NCI-H446 (cell line): ENCODE measurements at regions not wholly inside any gene's neighbourhood (a gene's known extent, or its start where the extent isn't known, plus 50 kb on each side); places are given as distances from the start of the nearest gene placed in this dataset.

ENCODE experiments used
- DNase-seq, 2 experiments: peaks; one replicate each; lab custom pipeline; 2025; lab: John Stamatoyannopoulos, UW

DNA sequence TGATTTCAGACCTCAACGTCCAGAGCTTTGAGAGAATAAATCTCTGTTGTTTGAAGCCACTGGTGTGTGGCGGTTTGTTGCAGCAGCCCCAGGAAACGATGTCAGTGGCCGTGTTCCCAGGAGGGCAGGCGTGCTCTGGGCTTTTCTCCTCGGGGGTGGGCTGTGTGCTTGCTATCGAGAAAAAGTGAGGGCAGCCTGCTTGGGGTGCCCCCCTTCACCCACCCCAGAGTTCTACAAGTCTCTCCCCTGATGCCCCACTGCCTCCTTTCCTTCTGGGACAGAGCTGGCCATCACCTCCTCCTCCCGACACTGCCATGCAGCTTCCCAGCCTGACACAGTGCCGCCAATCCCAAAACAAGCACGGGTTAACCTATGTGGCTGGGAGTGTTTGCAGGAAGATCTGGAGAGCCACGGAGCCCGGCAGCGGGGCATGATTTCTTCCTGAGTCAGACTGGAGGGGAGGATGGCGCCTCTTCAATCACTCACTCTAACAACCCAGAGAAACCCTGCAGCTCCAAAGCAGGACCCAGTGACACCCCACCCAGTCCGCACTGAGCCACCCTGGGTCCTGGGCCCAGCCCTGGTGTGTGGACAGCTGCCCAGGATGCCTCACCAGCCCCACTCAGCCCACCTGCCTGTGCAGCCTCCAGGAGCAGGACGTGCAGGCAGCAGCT, 213.7 kb upstream of the RAB6C start:
- no peak for DNase-seq

DNA sequence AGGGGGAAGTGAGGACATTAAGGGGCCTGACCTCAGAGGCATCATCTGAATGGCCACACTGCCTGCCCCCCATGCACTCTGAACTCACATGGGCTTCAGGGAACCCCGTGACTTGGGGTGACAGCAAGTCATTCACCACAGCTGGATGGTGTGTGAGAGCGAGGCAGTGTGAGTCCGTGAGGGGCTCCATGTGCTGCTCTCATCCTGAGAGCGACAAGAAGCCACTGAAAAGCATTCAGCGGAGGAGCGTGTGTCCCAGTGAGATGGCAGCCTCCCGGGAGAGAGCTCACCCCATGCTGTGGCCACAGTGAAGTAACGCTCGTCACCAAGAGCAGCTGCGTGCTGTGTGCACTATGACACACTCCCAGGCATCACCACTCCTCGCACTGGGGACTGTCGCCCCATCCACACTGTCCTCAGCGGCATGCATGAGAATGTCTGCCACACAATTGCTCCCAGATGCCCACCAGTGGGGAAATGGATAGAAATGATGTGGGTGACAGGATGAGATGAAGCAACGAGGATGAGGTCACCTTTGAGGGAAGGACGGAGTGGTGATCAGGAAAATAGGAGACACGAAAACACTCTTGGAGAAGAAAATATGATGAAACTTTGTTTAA, 213.0 kb upstream of the RAB6C start:
- DNase-seq: no peak

DNA sequence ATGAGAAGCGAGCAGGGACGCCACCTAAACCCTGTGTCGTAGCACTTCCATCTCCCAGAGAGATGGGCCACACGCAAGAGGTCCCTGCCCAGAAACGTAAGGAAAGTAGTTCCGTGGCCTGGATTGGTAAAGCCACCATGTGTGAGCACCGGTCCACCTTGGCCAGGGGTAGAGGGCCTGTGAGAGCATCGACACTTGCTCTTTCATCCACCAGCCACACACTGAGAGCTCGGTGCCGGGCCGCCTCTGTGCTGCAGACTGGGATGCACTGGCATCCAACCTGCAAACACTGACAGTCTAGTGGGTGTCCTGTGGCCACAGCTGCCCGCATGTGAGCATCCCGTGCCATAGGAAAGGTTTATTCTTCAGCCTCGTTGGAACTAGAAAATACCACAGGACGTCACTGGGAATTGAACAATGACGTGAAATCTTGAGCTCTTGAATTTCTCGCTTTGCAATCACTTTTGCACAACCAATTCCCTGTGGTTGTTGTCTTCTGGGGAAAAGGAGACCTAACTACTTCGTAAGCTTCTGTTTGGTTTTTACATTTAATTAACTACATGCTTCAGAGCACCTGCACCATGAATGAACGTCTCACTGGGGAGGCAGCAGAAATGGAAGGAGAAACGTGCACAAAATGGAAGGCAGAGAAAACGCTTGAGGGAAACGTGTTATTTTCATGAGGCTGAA, 212.0 kb upstream of the RAB6C start:
- DNase-seq: no peak

DNA sequence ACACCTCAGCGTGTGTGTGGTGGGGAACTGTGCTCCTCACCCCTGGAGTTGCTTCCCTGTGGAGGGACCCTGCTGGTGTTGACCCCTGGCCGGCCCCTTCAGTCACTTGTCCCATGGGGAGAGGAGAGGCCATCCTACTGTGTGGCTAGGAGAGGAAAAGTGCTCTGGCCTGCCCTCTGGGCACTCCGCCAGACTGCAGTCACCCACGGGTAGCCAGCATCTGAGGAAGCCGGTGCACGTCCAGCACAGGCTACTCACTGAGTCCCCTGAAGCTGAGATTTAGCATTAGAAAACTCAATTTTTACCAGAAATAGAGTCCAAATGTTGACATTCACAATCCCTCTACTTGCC, 211.5 kb upstream of the RAB6C start:
- DNase-seq: no peak

DNA sequence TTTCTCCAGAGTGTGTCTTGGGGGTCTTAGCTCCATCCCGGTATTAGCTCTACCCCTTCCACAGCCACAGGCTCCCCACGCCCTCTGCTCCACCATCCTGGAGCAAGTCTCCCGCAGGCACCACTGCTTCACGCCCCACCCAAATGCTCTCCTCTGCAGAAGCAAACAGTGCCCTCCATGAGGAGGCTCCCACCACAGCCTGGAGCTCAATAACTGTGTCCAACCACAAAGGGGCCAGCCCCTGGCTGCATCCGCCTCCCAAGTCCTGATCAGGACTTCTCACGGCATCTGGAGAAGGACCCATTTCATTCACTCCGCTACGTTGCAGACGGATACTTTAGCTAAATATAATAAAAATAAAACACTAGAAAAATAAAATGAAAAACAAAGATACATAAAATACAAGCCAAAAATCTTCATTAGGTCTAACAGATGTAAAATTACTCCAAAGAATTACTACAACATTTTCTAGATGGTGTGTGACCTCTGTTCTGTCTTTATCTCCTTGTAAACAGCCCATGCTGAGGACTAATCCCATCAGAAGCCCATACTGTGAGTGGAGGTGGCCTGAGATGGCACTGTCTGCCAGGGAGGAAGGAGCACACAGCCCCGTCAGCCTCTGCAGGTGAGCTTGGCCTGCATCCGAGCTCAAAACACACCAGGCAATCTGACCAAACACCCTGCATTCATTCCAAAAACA, 210.8 kb upstream of the RAB6C start:
- DNase-seq: no peak

DNA sequence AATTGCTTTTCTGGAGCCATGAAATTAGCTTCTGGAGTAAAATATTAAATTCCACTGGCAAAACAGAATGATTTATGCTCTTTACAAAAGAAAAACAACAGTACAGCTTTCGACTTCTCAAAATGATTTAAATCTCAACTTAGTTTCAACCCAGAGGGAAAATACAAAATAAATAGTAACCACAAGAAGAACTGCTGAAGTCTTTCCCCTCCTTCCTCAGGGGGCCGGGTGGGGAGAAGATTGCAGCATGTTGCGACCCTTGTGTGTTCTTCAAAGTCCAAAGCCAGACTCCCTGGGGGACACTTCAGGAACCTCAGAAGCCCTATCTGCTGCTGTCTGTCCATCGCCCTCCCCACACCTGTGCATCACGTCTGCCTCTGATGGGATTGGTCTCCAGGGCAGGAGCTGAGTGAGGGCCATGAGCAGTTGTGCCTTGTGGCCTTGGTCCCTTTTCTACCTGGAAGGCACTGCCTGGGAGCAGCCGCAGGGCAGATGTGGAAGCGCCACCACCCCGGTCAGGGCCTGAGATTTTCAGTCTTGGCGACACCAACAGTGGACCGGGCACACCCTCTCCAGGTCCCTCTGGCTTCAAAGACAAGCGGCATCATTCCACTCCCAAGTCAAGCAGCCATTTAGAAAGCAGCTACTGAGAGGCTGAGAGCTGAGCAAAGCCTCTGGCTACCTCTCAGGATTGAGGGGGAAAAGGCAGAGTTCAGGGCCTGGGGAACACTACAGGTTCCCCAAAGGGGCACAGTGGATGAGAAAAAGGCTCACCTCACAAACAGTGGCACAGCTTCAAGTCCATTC, 210.1 kb upstream of the RAB6C start:
- DNase-seq: no peak

DNA sequence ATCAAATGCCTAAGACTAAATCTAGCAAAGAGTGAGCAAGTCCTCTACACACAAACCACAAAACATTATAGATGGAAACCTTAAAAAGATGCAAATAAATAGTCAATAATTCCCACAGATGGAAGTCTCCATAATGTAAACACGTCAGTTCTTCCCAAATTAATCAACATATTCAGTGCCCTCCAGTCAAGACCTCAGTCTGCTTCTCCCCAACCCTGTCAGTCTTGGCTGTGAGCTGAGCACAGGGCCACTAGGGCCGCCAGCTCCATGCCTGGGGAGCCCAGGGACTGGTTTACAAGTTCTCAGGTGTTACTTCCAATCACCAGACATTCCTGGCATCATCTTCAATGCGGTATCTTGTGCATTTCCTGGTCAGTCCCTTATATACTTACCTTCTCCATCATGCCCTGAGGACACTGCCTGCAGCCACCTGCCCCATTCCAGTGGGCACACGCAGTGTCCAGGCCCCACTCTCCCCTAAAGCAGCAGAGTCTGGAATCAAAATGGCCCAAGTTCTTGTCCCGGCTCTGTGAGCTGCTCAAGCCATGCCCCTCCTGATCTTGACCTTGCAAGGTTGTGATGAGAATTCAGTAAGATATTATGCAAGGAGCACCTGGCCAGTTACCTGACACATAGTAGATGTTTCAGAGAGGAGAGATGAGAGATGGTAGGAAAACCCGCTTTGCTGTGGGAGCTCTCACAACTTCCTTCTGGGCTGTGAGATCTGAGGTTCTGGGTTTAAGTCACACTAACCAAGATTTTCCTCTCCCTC, 207.9 kb upstream of the RAB6C start:
- no peak for DNase-seq

DNA sequence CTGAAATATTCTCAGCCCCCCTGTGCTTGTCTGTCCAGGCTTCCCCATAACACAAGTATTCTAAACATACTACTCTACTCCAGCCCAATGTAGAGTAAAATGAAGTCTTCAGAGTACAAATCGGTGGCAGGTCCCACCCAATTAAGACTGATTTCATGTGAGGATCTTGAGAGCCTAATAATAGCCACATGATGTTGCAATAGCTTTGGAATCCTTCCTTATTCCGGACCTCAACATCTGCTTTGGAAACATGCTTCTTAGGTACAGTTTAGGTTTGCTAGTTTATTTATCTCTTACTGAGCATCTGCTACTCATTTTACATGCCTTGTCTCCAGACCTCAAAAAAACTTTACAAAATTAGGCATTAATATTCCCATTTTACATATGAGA, 207.3 kb upstream of the RAB6C start:
- no peak for DNase-seq

DNA sequence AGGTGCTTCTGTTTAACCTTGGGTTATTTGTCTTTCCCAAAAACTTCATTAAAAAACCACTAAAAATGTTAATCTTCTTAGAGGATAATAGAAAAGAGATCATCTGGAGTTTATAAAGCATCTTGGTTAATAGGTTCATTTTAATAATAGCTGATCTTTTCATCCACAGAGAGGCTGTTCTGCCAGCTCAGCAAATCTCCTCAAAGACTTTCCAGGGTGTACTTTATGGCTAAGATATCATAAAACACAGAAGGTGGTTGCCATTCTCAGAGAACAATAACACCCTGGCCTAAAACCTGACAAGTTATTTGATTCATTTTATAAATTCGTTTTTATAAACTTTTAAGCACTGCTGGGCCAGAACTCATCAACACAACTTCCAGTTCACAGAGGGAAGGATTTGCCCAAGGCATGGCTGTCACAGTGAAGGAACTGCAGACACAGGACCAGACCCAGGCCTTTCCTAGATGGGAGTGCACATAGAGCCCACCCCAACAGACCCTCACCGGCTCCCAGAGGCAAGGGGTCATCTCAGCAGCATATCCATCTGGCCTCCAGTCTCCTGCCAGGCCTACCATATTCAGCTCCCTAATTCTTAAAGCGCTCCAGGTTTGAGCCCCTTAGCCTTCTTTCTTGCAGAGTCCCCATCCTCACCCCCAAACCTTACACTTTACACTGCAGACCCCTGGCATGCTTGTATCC, 203.4 kb upstream of the RAB6C start:
- no peak for DNase-seq

DNA sequence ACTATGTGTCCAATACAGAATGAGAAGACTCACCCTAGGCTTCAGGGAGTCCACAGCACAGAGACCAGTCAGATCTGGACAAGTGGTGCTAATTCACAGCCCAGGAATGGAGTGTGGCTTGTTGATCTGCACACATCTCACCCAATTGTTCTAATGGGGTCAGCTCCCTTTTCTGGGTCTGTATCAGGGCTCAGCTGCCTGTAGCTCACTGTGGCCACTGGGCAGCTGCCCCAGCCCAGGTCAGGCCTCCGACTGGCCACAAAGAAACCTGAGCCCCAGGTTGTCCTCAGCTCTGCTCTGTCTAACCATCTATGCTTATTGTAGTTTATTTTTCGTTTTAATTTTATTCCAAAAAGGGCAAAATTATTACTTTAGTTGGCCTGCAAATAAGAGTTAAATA, 202.3 kb upstream of the RAB6C start:
- no peak for DNase-seq

DNA sequence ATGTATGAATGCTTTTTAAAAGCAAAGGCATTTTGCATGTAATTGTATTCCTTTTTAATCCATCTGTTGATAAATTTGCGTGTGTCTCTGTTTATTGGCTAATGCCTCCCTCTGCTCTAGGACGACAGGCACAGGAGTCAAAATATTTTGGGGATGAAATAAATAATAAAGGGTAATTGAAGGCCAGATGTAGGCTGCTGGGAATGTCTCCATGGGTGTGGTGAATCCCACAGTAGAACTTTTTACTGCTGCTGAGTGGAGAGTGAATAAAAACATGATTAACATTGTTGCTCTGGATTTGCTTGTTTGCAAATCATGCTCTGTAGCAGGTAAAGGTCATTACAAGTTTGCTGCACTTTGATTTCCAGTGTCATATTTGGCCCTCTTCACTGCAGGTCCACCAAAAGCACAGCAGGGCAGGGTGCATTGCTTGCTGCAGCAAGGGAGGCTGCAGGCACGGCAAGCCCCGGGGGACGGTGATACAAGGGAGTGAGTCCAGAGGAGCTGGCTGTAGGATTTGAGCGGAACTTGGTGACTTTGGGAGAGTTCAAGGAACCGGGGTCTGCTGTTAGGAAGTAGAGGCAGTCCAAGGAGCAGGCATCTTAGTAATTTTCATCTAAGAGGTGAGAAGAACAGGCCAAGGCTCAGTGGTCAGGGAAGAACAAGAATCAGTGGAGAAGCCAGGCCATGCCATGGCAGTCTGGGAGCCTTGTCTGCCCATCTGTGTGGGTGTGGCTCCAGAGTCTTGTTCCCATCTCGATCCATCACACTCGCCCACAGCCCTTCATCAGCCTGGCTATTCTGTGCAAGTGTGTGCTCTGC, 201.5 kb upstream of the RAB6C start:
- DNase-seq: no peak

DNA sequence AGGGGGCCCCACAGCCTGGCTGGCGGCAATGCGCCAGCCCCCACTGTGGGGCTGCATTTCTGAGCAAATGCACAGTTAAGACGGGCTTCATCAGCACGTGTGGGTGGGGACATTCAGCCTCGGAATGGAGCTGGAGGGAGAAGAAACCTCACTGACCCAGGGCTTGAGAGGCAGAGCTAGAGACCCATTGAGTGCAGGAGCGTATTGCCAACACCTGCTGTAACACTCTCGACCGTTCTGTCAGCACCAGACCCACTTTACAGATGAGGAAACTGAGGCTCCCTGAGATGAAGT, 200.9 kb upstream of the RAB6C start:
- no peak for DNase-seq

DNA sequence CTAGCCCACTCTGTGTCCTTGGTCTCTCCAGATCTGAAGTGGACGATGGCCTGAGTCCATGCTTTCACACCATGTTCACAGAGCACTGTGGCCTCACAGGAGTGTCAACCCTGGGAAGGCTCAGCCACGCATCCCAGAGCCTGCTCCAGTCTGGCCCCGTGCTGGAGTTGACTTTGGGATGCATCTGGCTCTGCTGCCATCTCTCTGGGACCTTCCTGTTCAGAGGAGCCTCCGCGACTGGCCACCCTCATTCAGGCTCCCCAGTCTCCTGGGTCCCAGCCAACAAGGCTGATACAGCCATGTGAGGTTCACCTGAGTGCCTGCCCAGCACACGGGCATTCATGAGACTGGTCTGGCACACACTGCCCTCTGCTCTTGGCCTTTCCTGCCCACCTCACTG, 199.7 kb upstream of the RAB6C start:
- DNase-seq: no peak

DNA sequence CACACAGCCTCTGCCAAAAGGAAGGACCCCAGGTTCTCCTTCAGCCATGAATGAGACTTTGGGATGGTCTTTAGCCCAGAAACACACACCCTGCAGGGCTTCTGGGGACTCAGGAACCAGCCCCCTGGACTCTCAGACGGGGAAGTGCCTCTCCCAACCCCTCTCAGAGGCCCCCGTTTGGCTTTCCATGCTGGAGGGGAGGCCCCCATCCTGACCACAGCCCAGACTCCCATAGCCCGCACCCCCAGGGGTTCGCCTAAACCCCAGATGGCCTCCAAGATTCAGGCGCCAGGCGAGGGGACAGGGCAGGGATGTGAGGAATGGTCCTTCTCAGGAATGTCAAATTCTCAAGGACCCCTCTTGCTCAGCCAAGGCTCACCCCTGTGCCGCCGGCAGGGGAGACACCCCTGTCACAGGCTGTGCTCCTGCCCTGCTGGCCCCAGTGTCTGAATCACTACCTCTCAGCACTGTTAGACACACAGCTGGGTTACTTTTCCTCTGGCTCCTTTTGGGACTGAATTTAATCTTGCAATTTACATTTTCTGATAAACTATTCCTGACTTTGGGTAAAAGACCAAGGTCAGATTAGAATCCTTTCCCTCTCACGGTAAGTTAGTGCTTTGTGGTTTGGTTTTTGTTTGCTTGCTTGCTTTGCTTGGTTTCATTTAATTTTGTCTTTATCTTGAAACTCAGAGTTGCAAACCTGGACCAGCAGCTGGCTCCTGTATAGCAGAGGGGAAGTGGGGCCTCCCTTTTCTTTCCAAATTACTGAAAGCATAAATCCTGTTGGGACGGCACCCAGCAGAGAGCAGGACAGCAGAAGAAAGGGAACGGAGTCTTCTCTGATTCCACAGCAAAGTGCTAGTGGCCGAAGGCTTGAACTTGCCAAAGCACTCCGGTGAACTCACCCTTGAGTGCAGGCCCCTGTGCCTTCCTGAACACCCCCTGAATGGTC, 198.9 kb upstream of the RAB6C start:
- no peak for DNase-seq

DNA sequence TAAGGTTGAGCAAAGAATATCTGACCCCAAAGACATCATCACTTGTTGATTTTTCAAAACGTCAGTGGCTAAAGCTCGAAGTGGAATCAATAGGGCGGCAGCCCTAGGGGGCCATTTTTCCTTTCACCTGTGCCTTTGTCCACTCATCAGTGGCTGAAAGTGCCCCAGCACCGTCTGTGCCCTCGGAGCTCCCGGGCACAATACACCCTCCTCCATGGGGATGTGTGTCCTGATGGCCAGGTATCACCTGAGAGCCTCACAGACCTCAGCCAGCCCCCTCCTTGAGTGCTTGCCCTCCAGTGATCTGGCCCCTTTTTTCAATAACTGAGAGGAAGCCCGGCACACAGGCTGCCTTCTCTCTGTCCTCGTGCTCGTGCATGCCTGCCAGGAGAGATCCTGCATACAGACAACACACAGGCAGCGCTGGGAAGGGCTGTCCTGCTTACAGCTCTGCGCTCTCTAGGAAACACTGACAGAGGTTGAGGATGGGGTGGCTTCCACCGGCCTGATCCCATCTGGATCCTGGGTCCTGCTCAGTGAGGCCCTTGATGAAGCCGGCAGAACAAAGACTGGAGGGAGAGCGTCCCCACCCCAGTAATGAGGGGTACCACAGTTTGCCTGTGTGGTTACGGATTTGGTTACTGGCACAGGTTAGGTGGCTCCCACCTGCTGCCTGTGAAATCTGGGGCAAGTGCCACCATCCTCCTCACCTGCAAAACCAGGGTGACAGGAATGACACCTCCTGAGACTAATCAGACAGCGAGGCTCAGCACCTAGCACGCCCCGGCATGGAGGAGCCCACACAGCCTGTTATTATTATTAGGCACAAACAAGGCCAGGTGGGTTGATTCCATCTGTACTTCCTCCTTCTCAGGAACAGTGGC, 197.5 kb upstream of the RAB6C start:
- DNase-seq: no peak

DNA sequence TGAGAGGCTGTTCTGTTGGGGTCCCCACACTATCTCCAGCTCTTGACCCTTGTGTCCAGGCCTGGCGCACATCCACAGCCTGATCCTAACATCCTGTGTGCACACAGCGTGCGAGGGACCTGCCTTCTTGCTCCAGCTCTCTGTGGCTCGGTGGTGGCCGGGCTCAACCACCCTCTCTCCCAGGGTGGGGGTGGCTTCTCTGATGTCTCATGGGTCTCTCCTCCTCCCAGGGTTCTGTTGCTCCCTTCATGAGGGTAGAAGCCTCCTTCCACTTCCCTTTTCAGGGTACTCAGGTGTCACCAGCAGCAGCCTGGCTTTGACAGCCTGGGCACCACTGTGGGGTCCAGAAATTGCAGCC, 196.9 kb upstream of the RAB6C start:
- DNase-seq: no peak

DNA sequence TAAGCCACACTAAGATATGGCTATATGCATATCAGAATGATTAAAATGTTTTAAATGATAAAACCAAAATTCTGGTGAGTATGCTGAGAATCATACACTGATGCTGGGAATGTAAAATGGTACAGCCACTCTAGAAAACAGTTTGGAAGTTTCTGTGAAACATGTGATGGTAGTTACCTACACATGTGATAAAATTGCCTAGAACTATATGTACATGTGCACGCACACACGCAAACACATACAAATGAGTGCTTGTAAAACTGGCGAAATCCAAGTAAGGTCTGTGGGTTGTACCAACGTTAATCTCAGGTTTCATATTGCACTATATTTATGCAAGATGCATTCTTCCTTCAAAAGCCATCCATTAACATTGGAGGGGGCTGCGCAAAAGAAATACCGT, 195.0 kb upstream of the RAB6C start:
- DNase-seq: no peak

DNA sequence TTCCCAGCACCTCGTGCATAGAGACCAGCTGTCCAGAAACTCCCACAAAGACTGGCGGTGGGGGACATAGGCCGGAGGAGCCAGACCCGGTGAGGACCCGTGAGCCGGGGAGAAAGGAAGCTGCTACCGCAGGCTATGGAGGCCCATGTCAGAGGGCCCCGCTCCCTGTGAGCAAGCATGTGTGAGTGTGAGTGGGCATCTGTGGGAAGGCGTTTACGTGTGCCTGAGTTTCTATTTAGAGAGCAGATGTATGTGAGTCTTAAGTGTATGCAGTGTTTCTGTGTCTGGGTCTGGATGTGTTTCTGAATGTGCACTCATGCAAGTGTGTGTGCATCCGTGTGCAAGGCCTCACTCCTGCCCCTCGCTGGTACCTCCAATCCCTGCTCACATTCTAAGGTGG, 187.8 kb upstream of the RAB6C start:
- no peak for DNase-seq
